Psoas muscle (tissue), 7 donors: ENCODE measurements at regions not wholly inside any gene's neighbourhood (a gene's known extent, or its start where the extent isn't known, plus 50 kb on each side); places are given as distances from the start of the nearest gene placed in this dataset.

Experiments used
- ATAC-seq, 4 donors: fragments of 200-7000 bp; cut with Tn5 transposase; one replicate each; pipeline ENCODE4 v1.9.1; 2020; ENCODE audit warnings: moderate library complexity in 3 of 4, mild to moderate bottlenecking in 2 of 4
- DNase-seq, 2 donors: peaks; one replicate each; pipeline ENCODE4 v3.0.0-alpha.2; 2020
- H3K27ac ChIP-seq: fragments of 200-600 bp; one replicate; pipeline ENCODE4 v1.8.0; 2022
- H3K27me3 ChIP-seq, 3 donors: fragments of 200-600 bp in 1 of 3; one replicate each; pipeline versions ENCODE4 v1.6.1 to v1.8.0; 2013 to 2022; ENCODE audit warnings: low read length in 2 of 3, mild to moderate bottlenecking in 2 of 3, moderate library complexity in 1 of 3; ENCODE audit not compliant: insufficient read depth in 3 of 3
- H3K36me3 ChIP-seq, 2 donors: fragments of 200-600 bp in 1 of 2; one replicate each; pipeline versions ENCODE4 v1.6.1 to v1.8.0; 2013 to 2022; ENCODE audit warnings: low read depth in 1 of 2, mild to moderate bottlenecking in 1 of 2, moderate library complexity in 1 of 2; ENCODE audit not compliant: insufficient read depth in 1 of 2
- H3K4me1 ChIP-seq: fragments of 200-600 bp; one replicate; pipeline ENCODE4 v1.8.0; 2022
- H3K4me3 ChIP-seq: fragments of 200-600 bp; one replicate; pipeline ENCODE4 v1.8.0; 2022; ENCODE audit warnings: mild to moderate bottlenecking
- H3K9me3 ChIP-seq: fragments of 200-600 bp; one replicate; pipeline ENCODE4 v1.8.0; 2022
- WGBS, 3 donors: extraction: QIAGEN DNeasy Blood & Tissue Kit; methylation state at CpG; one replicate each; pipeline versions ENCODE4 v1.1.6 to v1.1.7; 2013; 5-methylcytosine and 5-hydroxymethylcytosine counted together
- intact Hi-C, 2 donors: fragments of 100-400 bp; cut with DNase I; formaldehyde crosslinking; loops; one replicate each; pipeline versions ENCODE4 v1.11.0 to v1.14.2; 2022
- TF ChIP-seq, protein P1 (sequence below): fragments of 200-600 bp; IDR thresholded peaks from one replicate; pipeline ENCODE4 v1.8.0; 2022; ENCODE audit warnings: antibody characterized with exemption
- donor health status: healthy with polysubstance abuse.
- donor health status: DM: no; HTN: no; CAD: no; lungs with moderate emphysema.
- donor health status: Bipolar disorder and iron deficiency.
- donor health status: healthy.
- donor health status: DM: yes; HTN: yes; CAD: no.
- donor health status: DM: no; HTN: no; CAD: no.
- donor health status: DM: yes; HTN: yes; CAD: no.

- TF ChIP-seq, protein P1, sequence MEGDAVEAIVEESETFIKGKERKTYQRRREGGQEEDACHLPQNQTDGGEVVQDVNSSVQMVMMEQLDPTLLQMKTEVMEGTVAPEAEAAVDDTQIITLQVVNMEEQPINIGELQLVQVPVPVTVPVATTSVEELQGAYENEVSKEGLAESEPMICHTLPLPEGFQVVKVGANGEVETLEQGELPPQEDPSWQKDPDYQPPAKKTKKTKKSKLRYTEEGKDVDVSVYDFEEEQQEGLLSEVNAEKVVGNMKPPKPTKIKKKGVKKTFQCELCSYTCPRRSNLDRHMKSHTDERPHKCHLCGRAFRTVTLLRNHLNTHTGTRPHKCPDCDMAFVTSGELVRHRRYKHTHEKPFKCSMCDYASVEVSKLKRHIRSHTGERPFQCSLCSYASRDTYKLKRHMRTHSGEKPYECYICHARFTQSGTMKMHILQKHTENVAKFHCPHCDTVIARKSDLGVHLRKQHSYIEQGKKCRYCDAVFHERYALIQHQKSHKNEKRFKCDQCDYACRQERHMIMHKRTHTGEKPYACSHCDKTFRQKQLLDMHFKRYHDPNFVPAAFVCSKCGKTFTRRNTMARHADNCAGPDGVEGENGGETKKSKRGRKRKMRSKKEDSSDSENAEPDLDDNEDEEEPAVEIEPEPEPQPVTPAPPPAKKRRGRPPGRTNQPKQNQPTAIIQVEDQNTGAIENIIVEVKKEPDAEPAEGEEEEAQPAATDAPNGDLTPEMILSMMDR, result no peak
- H3K9me3 ChIP-seq, result peaks cover 17% of the 10 kb centered on the region
- H3K4me3 ChIP-seq, result no peak overlapping the region
- no peaks in the 10 kb centered on the region for H3K36me3 ChIP-seq
- intact Hi-C loops, result no loop called here
- H3K27ac ChIP-seq, result no peak overlapping the region
- no peak for ATAC-seq
- DNase-seq, result no peak
- 68 to 78% (median 77%) methylated on average over 1 of the region's 1 CpG for WGBS, 3 donors
- H3K27me3 ChIP-seq, result no peaks in the 10 kb centered on the region
- no peaks in the 10 kb centered on the region for H3K4me1 ChIP-seq
Measured at GRCh38 chr14:44107156-44107555, 399.9 kb downstream of the FSCB start.

- 64 to 74% (median 73%) methylated on average over 1 of the region's 1 CpG for WGBS, 3 donors
- Histone ChIP-seq H3K9me3 (peaks cover 4% of the 10 kb centered on the region), H3K36me3 (no peaks in the 10 kb centered on the region), H3K27ac (no peak overlapping the region), H3K27me3 (no peaks in the 10 kb centered on the region), H3K4me3 (no peak overlapping the region), H3K4me1 (no peaks in the 10 kb centered on the region)
- ATAC-seq (no peak), DNase-seq (no peak)
- intact Hi-C loops, result no loop called here
- TF ChIP-seq, protein P1, result no peak
Measured at GRCh38 chr14:44099743-44100488, 407.2 kb downstream of the FSCB start.

- ATAC-seq, result no peak
- no peak for DNase-seq
- H3K4me3 ChIP-seq, result no peak overlapping the region
- no peaks in the 10 kb centered on the region for H3K27me3 ChIP-seq
- WGBS, 3 donors, result 70 to 82% (median 73%) methylated on average over 2 of the region's 2 CpGs
- H3K27ac ChIP-seq, result no peak overlapping the region
- no peaks in the 10 kb centered on the region for H3K36me3 ChIP-seq
- TF ChIP-seq, protein P1, result no peak
- no peaks in the 10 kb centered on the region for H3K9me3 ChIP-seq
- intact Hi-C loops, result no loop called here
- H3K4me1 ChIP-seq, result no peaks in the 10 kb centered on the region
Measured at GRCh38 chr14:44081146-44081545, 425.9 kb downstream of the FSCB start.

GRCh38 chr14:44070046-44070445 is 437.0 kb downstream of the FSCB start:
- intact Hi-C loops, result no loop called here
- no peak for DNase-seq

More at GRCh38 chr14:44070046-44070445, 437.0 kb downstream of the FSCB start:
- ATAC-seq, result no peak
- H3K27me3 ChIP-seq, result no peaks in the 10 kb centered on the region
- WGBS, 3 donors, result 31 to 35% (median 33%) methylated on average over 3 of the region's 3 CpGs
- no peaks in the 10 kb centered on the region for H3K4me1 ChIP-seq
- H3K36me3 ChIP-seq, result no peaks in the 10 kb centered on the region
- no peak overlapping the region for H3K27ac ChIP-seq
- H3K4me3 ChIP-seq, result no peak overlapping the region
- no peaks in the 10 kb centered on the region for H3K9me3 ChIP-seq
- TF ChIP-seq, protein P1, result no peak
